Natural killer cell (primary cell): ENCODE measurements at regions not wholly inside any gene's neighbourhood (a gene's known extent, or its start where the extent isn't known, plus 50 kb on each side); places are given as distances from the start of the nearest gene placed in this dataset.

Experiments used
- ATAC-seq, 3 donors: fragments of 150-1000 bp in 2 of 3; fragments of 200-7000 bp in 1 of 3; cut with Tn5 transposase; 1 replicate in 1 of 3; 2 replicates in 2 of 3; pipeline ENCODE4 v1.10.0; 2021; ENCODE audit warnings: mild to moderate bottlenecking in 2 of 3, moderate library complexity in 2 of 3
- DNase-seq, 2 donors: peaks; one replicate each; pipeline versions ENCODE4 v3.0.0 to v3.0.0-alpha.2; 2013 to 2021; ENCODE audit warnings: mixed read lengths in 1 of 2
- H3K27ac ChIP-seq: one replicate; pipeline ENCODE4 v1.5.1; 2013; ENCODE audit warnings: mild to moderate bottlenecking, low read length
- H3K27me3 ChIP-seq: one replicate; pipeline ENCODE4 v1.6.1; 2013; ENCODE audit warnings: low read length; ENCODE audit not compliant: control insufficient read depth, insufficient read depth
- H3K36me3 ChIP-seq: one replicate; pipeline ENCODE4 v1.6.1; 2013; ENCODE audit warnings: low read length; ENCODE audit not compliant: control insufficient read depth, insufficient read depth
- H3K4me1 ChIP-seq: one replicate; pipeline ENCODE4 v1.6.1; 2013; ENCODE audit warnings: low read length; ENCODE audit not compliant: control insufficient read depth, insufficient read depth
- H3K4me3 ChIP-seq: one replicate; pipeline ENCODE4 v1.5.1; 2013; ENCODE audit warnings: low read length
- H3K9me3 ChIP-seq: one replicate; pipeline ENCODE4 v1.6.1; 2013; ENCODE audit warnings: low read length; ENCODE audit not compliant: control insufficient read depth, insufficient read depth
- H3K27ac Mint-ChIP-seq, 2 donors: one replicate each; pipeline ENCODE4 v1.8.0; 2022; ENCODE audit warnings: mild to moderate bottlenecking in 2 of 2, mixed read lengths in 2 of 2, moderate library complexity in 1 of 2
- H3K27me3 Mint-ChIP-seq, 2 donors: one replicate each; pipeline ENCODE4 v1.8.0; 2022; ENCODE audit warnings: low read depth in 2 of 2, mixed read lengths in 2 of 2
- H3K36me3 Mint-ChIP-seq: one replicate; pipeline ENCODE4 v1.8.0; 2022; ENCODE audit warnings: mixed read lengths
- H3K4me1 Mint-ChIP-seq, 2 donors: one replicate each; pipeline ENCODE4 v1.8.0; 2022; ENCODE audit warnings: mixed read lengths in 2 of 2
- H3K4me3 Mint-ChIP-seq: one replicate; pipeline ENCODE4 v1.8.0; 2022; ENCODE audit warnings: mild to moderate bottlenecking, moderate library complexity, mixed read lengths
- H3K9me3 Mint-ChIP-seq, 2 donors: one replicate each; pipeline ENCODE4 v1.8.0; 2022; ENCODE audit warnings: mixed read lengths in 2 of 2
- WGBS: methylation state at CpG from one replicate; pipeline ENCODE4 v1.1.7; 2013; ENCODE audit warnings: missing lambda C conversion rate; ENCODE audit not compliant: insufficient coverage; 5-methylcytosine and 5-hydroxymethylcytosine counted together
- intact Hi-C: fragments of 100-400 bp; cut with micrococcal nuclease; formaldehyde crosslinking; loops from one replicate; pipeline ENCODE4 v1.14.2; 2022
- TF ChIP-seq, protein P1 (sequence below): fragments of 200-600 bp; IDR thresholded peaks from one replicate; pipeline ENCODE4 v1.8.0; 2022; ENCODE audit warnings: antibody characterized with exemption

GRCh38 chr17:70336411-70336810, 167.1 kb downstream of the KCNJ2 start:
- DNase-seq (no peak), ATAC-seq (no peak)
- Mint-ChIP-seq H3K4me3 (no peak overlapping the region), H3K27me3 (no peaks in the 10 kb centered on the region), H3K27ac (no peak overlapping the region), H3K9me3 (peaks cover 7 to 9% of the 10 kb centered on the region in 2 donors), H3K36me3 (no peaks in the 10 kb centered on the region), H3K4me1 (no peaks in the 10 kb centered on the region)
- H3K36me3 ChIP-seq, result no peaks in the 10 kb centered on the region
- intact Hi-C loops, result no loop called here
- H3K27me3 ChIP-seq, result no peaks in the 10 kb centered on the region
- H3K4me1 ChIP-seq, result no peaks in the 10 kb centered on the region
- TF ChIP-seq, protein P1, sequence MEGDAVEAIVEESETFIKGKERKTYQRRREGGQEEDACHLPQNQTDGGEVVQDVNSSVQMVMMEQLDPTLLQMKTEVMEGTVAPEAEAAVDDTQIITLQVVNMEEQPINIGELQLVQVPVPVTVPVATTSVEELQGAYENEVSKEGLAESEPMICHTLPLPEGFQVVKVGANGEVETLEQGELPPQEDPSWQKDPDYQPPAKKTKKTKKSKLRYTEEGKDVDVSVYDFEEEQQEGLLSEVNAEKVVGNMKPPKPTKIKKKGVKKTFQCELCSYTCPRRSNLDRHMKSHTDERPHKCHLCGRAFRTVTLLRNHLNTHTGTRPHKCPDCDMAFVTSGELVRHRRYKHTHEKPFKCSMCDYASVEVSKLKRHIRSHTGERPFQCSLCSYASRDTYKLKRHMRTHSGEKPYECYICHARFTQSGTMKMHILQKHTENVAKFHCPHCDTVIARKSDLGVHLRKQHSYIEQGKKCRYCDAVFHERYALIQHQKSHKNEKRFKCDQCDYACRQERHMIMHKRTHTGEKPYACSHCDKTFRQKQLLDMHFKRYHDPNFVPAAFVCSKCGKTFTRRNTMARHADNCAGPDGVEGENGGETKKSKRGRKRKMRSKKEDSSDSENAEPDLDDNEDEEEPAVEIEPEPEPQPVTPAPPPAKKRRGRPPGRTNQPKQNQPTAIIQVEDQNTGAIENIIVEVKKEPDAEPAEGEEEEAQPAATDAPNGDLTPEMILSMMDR, result no peak
- 55% methylated on average over 2 of the region's 2 CpGs for WGBS
- H3K27ac ChIP-seq, result no peak overlapping the region
- peaks cover 3% of the 10 kb centered on the region for H3K9me3 ChIP-seq
- no peak overlapping the region for H3K4me3 ChIP-seq

- 83% methylated on average over 1 of the region's 1 CpG for WGBS
- H3K4me1 Mint-ChIP-seq, result peaks cover 0 to 5% of the 10 kb centered on the region in 2 donors
- H3K36me3 Mint-ChIP-seq, result no peaks in the 10 kb centered on the region
- H3K36me3 ChIP-seq, result no peaks in the 10 kb centered on the region
- no peak overlapping the region for H3K27ac ChIP-seq
- H3K27me3 ChIP-seq, result no peaks in the 10 kb centered on the region
- H3K4me3 Mint-ChIP-seq, result no peak overlapping the region
- H3K4me3 ChIP-seq, result no peak overlapping the region
- DNase-seq, result no peak
- H3K9me3 ChIP-seq, result no peaks in the 10 kb centered on the region
- H3K9me3 Mint-ChIP-seq, result peaks cover 5% of the 10 kb centered on the region in 2 donors
- intact Hi-C loops, result no loop called here
- H3K27ac Mint-ChIP-seq, result no peak overlapping the region
- no peak for ATAC-seq
- H3K4me1 ChIP-seq, result no peaks in the 10 kb centered on the region
- H3K27me3 Mint-ChIP-seq, result no peaks in the 10 kb centered on the region
- TF ChIP-seq, protein P1, result no peak
Observed at GRCh38 chr17:70338946-70339354, 169.6 kb downstream of the KCNJ2 start.

DNA sequence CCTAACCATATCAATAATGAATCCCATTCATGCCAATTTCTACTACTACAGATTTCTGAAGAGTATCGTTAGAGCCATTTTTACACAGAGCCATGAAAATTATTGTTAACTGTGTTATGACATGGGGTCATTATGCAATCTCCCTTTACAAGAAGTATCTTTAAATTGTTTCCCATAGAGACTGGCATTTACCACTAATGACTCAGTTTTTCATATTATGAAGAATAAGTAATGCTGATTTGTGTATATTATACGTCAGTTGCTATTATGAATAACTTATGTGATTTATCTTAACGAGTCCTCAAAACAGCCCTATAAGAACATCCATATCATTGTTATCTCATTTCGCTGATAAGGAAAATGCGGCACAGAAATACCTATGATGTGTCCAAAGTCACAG, 173.8 kb downstream of the KCNJ2 start:
- no CpG with 5 or more reads among the region's 5 CpGs for WGBS
- intact Hi-C loops, result no loop called here
- H3K36me3 Mint-ChIP-seq, result no peaks in the 10 kb centered on the region
- Histone ChIP-seq H3K9me3 (no peaks in the 10 kb centered on the region), H3K36me3 (no peaks in the 10 kb centered on the region), H3K27ac (no peak overlapping the region), H3K4me3 (no peak overlapping the region), H3K27me3 (no peaks in the 10 kb centered on the region), H3K4me1 (no peaks in the 10 kb centered on the region)
- TF ChIP-seq, protein P1, result no peak
- no peak for DNase-seq
- H3K27me3 Mint-ChIP-seq, result no peaks in the 10 kb centered on the region
- no peaks in the 10 kb centered on the region for H3K9me3 Mint-ChIP-seq
- no peak for ATAC-seq
- no peak overlapping the region for H3K4me3 Mint-ChIP-seq
- no peak overlapping the region for H3K27ac Mint-ChIP-seq
- H3K4me1 Mint-ChIP-seq, result peaks cover 4 to 11% of the 10 kb centered on the region in 2 donors

DNA sequence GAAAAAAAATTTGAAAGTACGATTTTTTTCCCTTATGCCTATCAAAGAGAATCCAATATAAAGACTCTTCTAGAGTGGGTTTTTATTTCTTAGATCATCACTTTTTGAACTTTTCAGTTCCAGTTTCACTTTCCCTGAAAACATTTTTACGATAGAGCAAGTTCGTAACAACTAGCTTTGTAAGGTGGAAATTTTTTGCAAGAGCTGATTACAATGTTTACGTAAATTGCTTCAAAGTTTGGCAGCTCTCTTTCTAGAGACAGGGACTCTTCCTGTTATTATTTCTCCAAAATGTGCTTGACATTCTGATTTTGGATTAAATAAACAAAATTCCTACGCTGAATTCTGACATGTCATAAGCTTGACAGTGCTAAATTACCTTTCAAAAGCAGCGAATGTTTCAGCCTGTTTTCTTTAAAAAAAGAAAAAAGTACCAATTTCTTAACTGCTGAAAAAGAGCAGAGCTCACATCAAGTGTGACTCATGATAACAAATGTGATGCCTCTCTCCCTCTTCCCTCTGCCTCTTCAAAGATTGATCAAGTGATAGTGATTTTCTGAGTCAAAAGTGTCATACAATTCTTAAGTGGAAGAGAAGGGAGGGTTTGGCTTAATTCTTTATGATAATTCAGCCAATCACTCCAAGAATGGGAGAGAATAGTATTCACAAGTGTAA, 175.2 kb downstream of the KCNJ2 start:
- Mint-ChIP-seq H3K27ac (no peak overlapping the region), H3K27me3 (no peaks in the 10 kb centered on the region), H3K9me3 (peaks cover 3% of the 10 kb centered on the region in 2 donors), H3K36me3 (no peaks in the 10 kb centered on the region), H3K4me3 (peak overlapping the region; percentile 40), H3K4me1 (peaks cover 4 to 11% of the 10 kb centered on the region in 2 donors)
- Histone ChIP-seq H3K27ac (no peak overlapping the region), H3K4me3 (no peak overlapping the region), H3K27me3 (no peaks in the 10 kb centered on the region), H3K36me3 (no peaks in the 10 kb centered on the region), H3K4me1 (no peaks in the 10 kb centered on the region), H3K9me3 (no peaks in the 10 kb centered on the region)
- TF ChIP-seq, protein P1, result no peak
- intact Hi-C loops, result no loop called here
- DNase-seq, result no peak
- 14% methylated on average over 3 of the region's 6 CpGs for WGBS
- no peak for ATAC-seq
